Chondrocyte (in vitro differentiated cells): ENCODE measurements at regions not wholly inside any gene's neighbourhood (a gene's known extent, or its start where the extent isn't known, plus 50 kb on each side); places are given as distances from the start of the nearest gene placed in this dataset.
"Not testable (repeated sequence)": the region's sequence is repeated elsewhere in the genome, so short reads cannot be mapped to it uniquely, and the experiment has no call there.

Experiments
- DNase-seq: peaks from one replicate; pipeline ENCODE4 v3.0.0; 2021; ENCODE audit warnings: mixed read lengths, low spot score
- H3K27ac Mint-ChIP-seq: one replicate; pipeline ENCODE4 v1.8.0; 2021; ENCODE audit warnings: mild to moderate bottlenecking, moderate library complexity, mixed read lengths; ENCODE audit not compliant: unreplicated experiment
- H3K27me3 Mint-ChIP-seq: 2 replicates; pipeline ENCODE4 v1.8.0; 2021; ENCODE audit warnings: low read depth, mixed read lengths
- H3K36me3 Mint-ChIP-seq: 2 replicates; pipeline ENCODE4 v1.8.0; 2021; ENCODE audit warnings: low read depth, mixed read lengths
- H3K4me1 Mint-ChIP-seq: 2 replicates; pipeline ENCODE4 v1.8.0; 2021; ENCODE audit warnings: low read depth, mild to moderate bottlenecking, mixed read lengths
- H3K4me3 Mint-ChIP-seq: one replicate; pipeline ENCODE4 v1.8.0; 2021; ENCODE audit warnings: mild to moderate bottlenecking, moderate library complexity, mixed read lengths; ENCODE audit not compliant: unreplicated experiment
- H3K9me3 Mint-ChIP-seq: 2 replicates; pipeline ENCODE4 v1.8.0; 2021; ENCODE audit warnings: low read depth, mixed read lengths
- CTCF ChIP-seq: fragments of 200-600 bp; sonication (generic); IDR thresholded peaks from 2 replicates; pipeline ENCODE4 v1.5.0; 2021; ENCODE audit warnings: antibody characterized with exemption, mild to moderate bottlenecking, moderate library complexity

DNA sequence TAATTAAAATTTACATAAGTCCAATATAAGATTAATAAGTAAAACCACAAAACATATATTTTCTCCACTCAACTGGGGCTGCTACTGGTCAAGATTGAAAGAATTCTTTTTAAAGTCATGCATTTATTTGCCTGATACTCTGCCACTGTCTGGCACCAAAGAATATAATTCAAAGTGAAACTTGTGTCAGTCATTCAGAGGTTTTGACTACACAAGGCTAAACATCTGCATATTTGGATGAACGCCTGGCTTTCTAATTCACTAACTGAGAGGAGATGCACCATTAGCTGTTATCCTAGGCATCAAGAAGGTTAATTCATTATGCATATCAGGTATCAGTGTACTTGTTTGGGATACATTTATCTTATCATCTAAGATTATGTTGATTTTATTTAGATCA is 598.5 kb downstream of the CENPC start:
- H3K9me3 Mint-ChIP-seq, result no peaks in the 10 kb centered on the region
- no peak overlapping the region for H3K27ac Mint-ChIP-seq
- no peak for TF ChIP-seq CTCF
- H3K27me3 Mint-ChIP-seq, result peaks cover 15% of the 10 kb centered on the region
- no peak overlapping the region for H3K4me3 Mint-ChIP-seq
- no peak for DNase-seq
- H3K4me1 Mint-ChIP-seq, result no peaks in the 10 kb centered on the region
- no peaks in the 10 kb centered on the region for H3K36me3 Mint-ChIP-seq

- Mint-ChIP-seq H3K36me3 (no peaks in the 10 kb centered on the region), H3K27me3 (peaks cover 11% of the 10 kb centered on the region), H3K4me3 (no peak overlapping the region), H3K9me3 (no peaks in the 10 kb centered on the region), H3K27ac (no peak overlapping the region), H3K4me1 (no peaks in the 10 kb centered on the region)
- TF ChIP-seq CTCF, result no peak
- no peak for DNase-seq
These were observed 602.2 kb downstream of the CENPC start for GRCh38 chr4:66943112-66943511.

DNA sequence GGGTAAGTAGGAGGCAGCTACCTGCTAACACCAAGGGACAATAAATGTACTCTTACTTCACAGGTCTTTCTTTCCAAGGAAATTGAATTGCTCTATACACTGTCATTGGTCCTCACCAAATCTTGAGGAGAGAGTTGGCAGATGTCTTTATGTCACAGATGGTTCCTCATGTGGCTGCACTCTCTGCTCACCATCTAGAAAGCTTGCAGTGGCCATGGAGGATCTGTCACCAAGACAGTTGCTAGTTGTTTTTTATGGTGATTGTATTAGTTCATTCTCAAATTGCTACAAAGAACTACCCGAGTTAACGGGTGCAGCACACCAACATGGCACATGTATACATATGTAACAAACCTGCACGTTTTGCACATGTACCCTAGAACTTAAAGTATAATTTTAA is 613.3 kb downstream of the CENPC start:
- H3K27ac Mint-ChIP-seq, H3K4me3 Mint-ChIP-seq, H3K9me3 Mint-ChIP-seq, H3K4me1 Mint-ChIP-seq, H3K27me3 Mint-ChIP-seq, DNase-seq, H3K36me3 Mint-ChIP-seq: not testable (repeated sequence)

GRCh38 chr4:66930206-66930605 is 615.1 kb downstream of the CENPC start:
- no peaks in the 10 kb centered on the region for H3K4me1 Mint-ChIP-seq

GRCh38 chr4:66929748-66930147 is 615.6 kb downstream of the CENPC start:
- DNase-seq, result no peak
- Mint-ChIP-seq H3K4me3 (no peak overlapping the region), H3K27me3 (peaks cover 2% of the 10 kb centered on the region), H3K36me3 (no peaks in the 10 kb centered on the region), H3K9me3 (no peaks in the 10 kb centered on the region), H3K4me1 (no peaks in the 10 kb centered on the region), H3K27ac (no peak overlapping the region)
- no peak for TF ChIP-seq CTCF

More at GRCh38 chr4:66930206-66930605, 615.1 kb downstream of the CENPC start:
- H3K36me3 Mint-ChIP-seq, result no peaks in the 10 kb centered on the region
- no peak overlapping the region for H3K27ac Mint-ChIP-seq
- H3K9me3 Mint-ChIP-seq, result no peaks in the 10 kb centered on the region
- no peak for DNase-seq
- no peak overlapping the region for H3K4me3 Mint-ChIP-seq
- no peak for TF ChIP-seq CTCF
- H3K27me3 Mint-ChIP-seq, result peaks cover 2% of the 10 kb centered on the region

DNA sequence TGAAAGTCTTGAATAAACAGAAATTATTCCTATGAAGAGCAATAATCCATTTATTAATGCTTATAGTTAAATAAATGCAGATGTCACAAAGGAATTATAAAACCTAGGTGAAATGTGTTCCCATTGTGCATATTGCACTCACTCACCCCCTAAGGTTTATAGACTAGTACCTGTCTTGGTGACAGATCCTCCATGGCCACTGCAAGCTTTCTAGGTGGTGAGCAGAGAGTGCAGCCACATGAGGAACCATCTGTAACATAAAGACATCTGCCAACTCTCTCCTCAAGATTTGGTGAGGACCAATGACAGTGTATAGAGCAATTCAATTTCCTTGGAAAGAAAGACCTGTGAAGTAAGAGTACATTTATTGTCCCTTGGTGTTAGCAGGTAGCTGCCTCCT is 616.4 kb downstream of the CENPC start:
- H3K36me3 Mint-ChIP-seq, H3K27ac Mint-ChIP-seq, H3K27me3 Mint-ChIP-seq, H3K4me3 Mint-ChIP-seq, H3K9me3 Mint-ChIP-seq, DNase-seq, H3K4me1 Mint-ChIP-seq: not testable (repeated sequence)
